Mesenchymal stem cell (in vitro differentiated cells and primary cell): ENCODE measurements at regions not wholly inside any gene's neighbourhood (a gene's known extent, or its start where the extent isn't known, plus 50 kb on each side); places are given as distances from the start of the nearest gene placed in this dataset.
A peak's percentile ranks its signal among the peaks of the same experiment; 100 is the strongest.

Experiments
- DNase-seq: peaks from one replicate; pipeline ENCODE4 v3.0.0-alpha.2; 2013
- H2AFZ ChIP-seq: one replicate; pipeline ENCODE4 v1.6.1; 2013; ENCODE audit warnings: low read depth, mild to moderate bottlenecking, control low read depth, inconsistent platforms, low read length, moderate library complexity
- H2AK5ac ChIP-seq: 2 replicates; pipeline ENCODE4 v1.6.1; 2013; ENCODE audit warnings: low read length, moderate library complexity, mild to moderate bottlenecking, inconsistent platforms; ENCODE audit not compliant: severe bottlenecking
- H2BK120ac ChIP-seq: one replicate; pipeline ENCODE4 v1.6.1; 2013; ENCODE audit warnings: low read depth, mild to moderate bottlenecking, inconsistent platforms, low read length, moderate library complexity
- H2BK12ac ChIP-seq, 2 experiments: one replicate each; pipeline ENCODE4 v1.6.1; 2013; ENCODE audit warnings: inconsistent platforms in 2 of 2, low read length in 2 of 2, mild to moderate bottlenecking in 2 of 2, moderate library complexity in 2 of 2, control low read depth in 1 of 2
- H2BK15ac ChIP-seq: one replicate; pipeline ENCODE4 v1.6.1; 2013; ENCODE audit warnings: mild to moderate bottlenecking, low read depth, inconsistent platforms; ENCODE audit not compliant: poor library complexity, severe bottlenecking
- H2BK5ac ChIP-seq: 2 replicates; pipeline ENCODE4 v1.6.1; 2013; ENCODE audit warnings: low read depth, mild to moderate bottlenecking, low read length, control low read depth, inconsistent platforms; ENCODE audit not compliant: poor library complexity, severe bottlenecking
- H3K14ac ChIP-seq, 2 experiments: one replicate each; pipeline ENCODE4 v1.6.1; 2013; ENCODE audit warnings: inconsistent platforms in 2 of 2, low read length in 2 of 2, control low read depth in 1 of 2, mild to moderate bottlenecking in 1 of 2, moderate library complexity in 1 of 2
- H3K18ac ChIP-seq, 2 experiments: one replicate each; pipeline ENCODE4 v1.6.1; 2013; ENCODE audit warnings: inconsistent platforms in 2 of 2, low read length in 2 of 2, control low read depth in 1 of 2, low read depth in 1 of 2, mild to moderate bottlenecking in 1 of 2
- H3K23ac ChIP-seq, 2 experiments: one replicate each; pipeline ENCODE4 v1.6.1; 2013; ENCODE audit warnings: inconsistent platforms in 2 of 2, low read length in 2 of 2, mild to moderate bottlenecking in 2 of 2, moderate library complexity in 2 of 2, control low read depth in 1 of 2
- H3K27ac ChIP-seq: 2 replicates; pipeline ENCODE4 v1.5.1; 2013; ENCODE audit warnings: mild to moderate bottlenecking, moderate library complexity, low read length, control low read depth, inconsistent platforms; ENCODE audit not compliant: poor library complexity, severe bottlenecking
- H3K27me3 ChIP-seq, 2 experiments: 2 replicates each; pipeline versions ENCODE4 v1.6.1 to v1.7.0; 2013; ENCODE audit warnings: low read length in 2 of 2, mild to moderate bottlenecking in 2 of 2, moderate library complexity in 2 of 2, control low read depth in 1 of 2, inconsistent platforms in 1 of 2; ENCODE audit not compliant: control insufficient read depth in 1 of 2, insufficient read depth in 1 of 2
- H3K36me3 ChIP-seq, 2 experiments: 2 replicates each; pipeline versions ENCODE4 v1.6.1 to v1.7.0; 2013; ENCODE audit warnings: low read length in 2 of 2, control low read depth in 1 of 2, inconsistent platforms in 1 of 2, low read depth in 1 of 2, mild to moderate bottlenecking in 1 of 2; ENCODE audit not compliant: insufficient read depth in 2 of 2, control insufficient read depth in 1 of 2
- H3K4ac ChIP-seq, 2 experiments: one replicate each; pipeline ENCODE4 v1.6.1; 2013; ENCODE audit warnings: inconsistent platforms in 2 of 2, low read length in 2 of 2, mild to moderate bottlenecking in 2 of 2, moderate library complexity in 2 of 2, control low read depth in 1 of 2, low read depth in 1 of 2
- H3K4me1 ChIP-seq: 2 replicates; pipeline ENCODE4 v1.6.1; 2013; ENCODE audit warnings: low read depth, low read length, control low read depth; ENCODE audit not compliant: control insufficient read depth, insufficient read depth
- H3K4me2 ChIP-seq: 2 replicates; pipeline ENCODE4 v1.6.1; 2013; ENCODE audit warnings: low read length, mild to moderate bottlenecking, inconsistent platforms; ENCODE audit not compliant: poor library complexity, severe bottlenecking
- H3K4me3 ChIP-seq, 2 experiments: 2 replicates each; pipeline versions ENCODE4 v1.5.1 to v1.7.0; 2013; ENCODE audit warnings: low read length in 2 of 2, mild to moderate bottlenecking in 2 of 2, control low read depth in 1 of 2, low read depth in 1 of 2; ENCODE audit not compliant: insufficient read depth in 1 of 2
- H3K79me1 ChIP-seq: replicated peaks from 2 replicates; pipeline ENCODE4 v1.6.1; 2013; ENCODE audit warnings: mild to moderate bottlenecking, control low read depth, low read length, inconsistent platforms; ENCODE audit not compliant: poor library complexity, severe bottlenecking
- H3K9ac ChIP-seq: 2 replicates; pipeline ENCODE4 v1.7.0; 2013; ENCODE audit warnings: mild to moderate bottlenecking, low read length, moderate library complexity
- H3K9me3 ChIP-seq: 2 replicates; pipeline ENCODE4 v1.7.0; 2013; ENCODE audit warnings: mild to moderate bottlenecking, low read length; ENCODE audit not compliant: control insufficient read depth
- H4K8ac ChIP-seq: one replicate; pipeline ENCODE4 v1.6.1; 2013; ENCODE audit warnings: inconsistent platforms, mild to moderate bottlenecking, low read length, moderate library complexity
- H4K91ac ChIP-seq: one replicate; pipeline ENCODE4 v1.6.1; 2013; ENCODE audit warnings: mild to moderate bottlenecking, low read length, inconsistent platforms
- WGBS: methylation state at CpG from one replicate; pipeline ENCODE4 v1.1.7; 2013; ENCODE audit warnings: mixed read lengths; 5-methylcytosine and 5-hydroxymethylcytosine counted together

- Histone ChIP-seq H2BK15ac (no peak overlapping the region), H3K4me1 (no peaks in the 10 kb centered on the region), H3K27ac (no peak overlapping the region), H4K8ac (no peak overlapping the region), H4K91ac (no peak overlapping the region), H2BK5ac (no peak overlapping the region), H3K18ac (no peak overlapping the region), H3K14ac (no peak overlapping the region), H3K4ac (no peak overlapping the region), H3K4me3 (no peak overlapping the region), H3K9ac (no peak overlapping the region), H2AFZ (no peak overlapping the region), H3K36me3 (no peaks in the 10 kb centered on the region), H3K27me3 (no peaks in the 10 kb centered on the region), H2AK5ac (no peak overlapping the region), H3K23ac (no peak overlapping the region), H3K9me3 (no peaks in the 10 kb centered on the region), H2BK12ac (no peak overlapping the region), H3K79me1 (no peaks in the 10 kb centered on the region), H3K4me2 (no peak overlapping the region), H2BK120ac (no peak overlapping the region)
- WGBS, result 44% methylated on average over 1 of the region's 3 CpGs
- no peak for DNase-seq
Observed at GRCh38 chr7:85669225-85669624, 482.4 kb upstream of the SEMA3D start.

GRCh38 chr7:85664341-85664740 lies 477.5 kb upstream of the SEMA3D start:
- no peak for DNase-seq
- Histone ChIP-seq H2BK5ac (no peak overlapping the region), H3K18ac (no peak overlapping the region), H3K9me3 (no peaks in the 10 kb centered on the region), H2BK15ac (no peak overlapping the region), H3K79me1 (no peaks in the 10 kb centered on the region), H3K9ac (no peak overlapping the region), H3K14ac (no peak overlapping the region), H2BK12ac (no peak overlapping the region), H3K23ac (no peak overlapping the region), H3K27me3 (no peaks in the 10 kb centered on the region), H3K4me3 (no peak overlapping the region), H2AK5ac (no peak overlapping the region), H2AFZ (no peak overlapping the region), H3K36me3 (no peaks in the 10 kb centered on the region), H3K4me1 (no peaks in the 10 kb centered on the region), H2BK120ac (no peak overlapping the region), H4K8ac (no peak overlapping the region), H4K91ac (no peak overlapping the region), H3K4me2 (no peak overlapping the region), H3K4ac (no peak overlapping the region), H3K27ac (no peak overlapping the region)
- no CpG with 5 or more reads among the region's 2 CpGs for WGBS

GRCh38 chr7:85659364-85659763 lies 472.5 kb upstream of the SEMA3D start:
- no peak overlapping the region for H3K27ac ChIP-seq
- no peak for DNase-seq

GRCh38 chr7:85655252-85655651 lies 468.4 kb upstream of the SEMA3D start:
- Histone ChIP-seq H2BK120ac (no peak overlapping the region), H3K14ac (no peak overlapping the region), H2BK15ac (no peak overlapping the region), H4K8ac (no peak overlapping the region), H4K91ac (no peak overlapping the region), H3K23ac (no peak overlapping the region), H3K27me3 (no peaks in the 10 kb centered on the region), H3K9me3 (no peaks in the 10 kb centered on the region), H3K4me1 (no peaks in the 10 kb centered on the region), H3K9ac (no peak overlapping the region), H3K4me3 (no peak overlapping the region), H2BK5ac (no peak overlapping the region), H2BK12ac (no peak overlapping the region), H3K18ac (no peak overlapping the region), H3K79me1 (no peaks in the 10 kb centered on the region), H3K27ac (no peak overlapping the region), H3K36me3 (no peaks in the 10 kb centered on the region), H2AFZ (peak overlapping the region; percentile 14), H3K4me2 (no peak overlapping the region), H2AK5ac (no peak overlapping the region), H3K4ac (no peak overlapping the region)
- WGBS, result 96% methylated on average over 5 of the region's 5 CpGs
- no peak for DNase-seq

More at GRCh38 chr7:85659364-85659763, 472.5 kb upstream of the SEMA3D start:
- Histone ChIP-seq H3K27me3 (no peaks in the 10 kb centered on the region), H3K4me1 (no peaks in the 10 kb centered on the region), H2AK5ac (no peak overlapping the region), H3K79me1 (no peaks in the 10 kb centered on the region), H3K23ac (no peak overlapping the region), H4K91ac (no peak overlapping the region), H2BK15ac (no peak overlapping the region), H3K4me3 (no peak overlapping the region), H3K14ac (no peak overlapping the region), H2AFZ (no peak overlapping the region), H4K8ac (no peak overlapping the region), H3K4ac (no peak overlapping the region), H3K4me2 (no peak overlapping the region), H2BK12ac (no peak overlapping the region), H3K36me3 (no peaks in the 10 kb centered on the region), H2BK5ac (no peak overlapping the region), H2BK120ac (no peak overlapping the region), H3K9me3 (no peaks in the 10 kb centered on the region), H3K18ac (no peak overlapping the region), H3K9ac (no peak overlapping the region)
